Esophagus squamous epithelium (tissue), 5 donors: ENCODE measurements at regions not wholly inside any gene's neighbourhood (a gene's known extent, or its start where the extent isn't known, plus 50 kb on each side); places are given as distances from the start of the nearest gene placed in this dataset.

Source experiments
- DNase-seq: peaks from one replicate; lab custom pipeline; 2025; lab: John Stamatoyannopoulos, UW
- H3K27ac ChIP-seq, 4 donors: fragments of 200-600 bp; sonication (generic); one replicate each; pipeline ENCODE4 v1.5.1; 2016 to 2019; ENCODE audit warnings: mild to moderate bottlenecking in 1 of 4
- H3K27me3 ChIP-seq, 4 donors: fragments of 200-600 bp; sonication (generic); 1 replicate in 3 of 4; 2 replicates in 1 of 4; pipeline versions ENCODE4 v1.5.1 to v1.6.0; 2017 to 2021; ENCODE audit warnings: antibody characterized with exemption in 1 of 4
- H3K36me3 ChIP-seq, 3 donors: fragments of 200-600 bp; sonication (generic); one replicate each; pipeline ENCODE4 v1.5.1; 2016 to 2019
- H3K4me1 ChIP-seq, 3 donors: fragments of 200-600 bp; sonication (generic); one replicate each; pipeline ENCODE4 v1.5.1; 2017 to 2019
- H3K4me3 ChIP-seq, 4 donors: fragments of 200-600 bp; sonication (generic); 1 replicate in 3 of 4; 2 replicates in 1 of 4; pipeline ENCODE4 v1.5.1; 2016 to 2019; ENCODE audit warnings: mild to moderate bottlenecking in 2 of 4, moderate library complexity in 1 of 4
- H3K9me3 ChIP-seq, 3 donors: fragments of 200-600 bp; sonication (generic); one replicate each; pipeline ENCODE4 v1.5.1; 2016 to 2019
- CTCF ChIP-seq, 6 experiments: fragments of 450-650 bp in 4 of 6; fragments of 200-600 bp in 2 of 6; sonication (generic) in 2 of 6; IDR thresholded peaks; one replicate each; pipeline ENCODE4 v1.5.1; 2016 to 2019; ENCODE audit warnings: antibody characterized with exemption in 6 of 6, mild to moderate bottlenecking in 4 of 6, moderate library complexity in 4 of 6
- POLR2A ChIP-seq, 4 donors: fragments of 450-650 bp; IDR thresholded peaks; one replicate each; pipeline ENCODE4 v1.6.1; 2017; ENCODE audit warnings: antibody characterized with exemption in 4 of 4, mild to moderate bottlenecking in 4 of 4, moderate library complexity in 3 of 4
- WGBS, 2 donors: methylation state at CpG; one replicate each; pipeline ENCODE4 v1.1.5; 2018; 5-methylcytosine and 5-hydroxymethylcytosine counted together
- intact Hi-C: fragments of 100-400 bp; cut with DNase I; formaldehyde crosslinking; loops from one replicate; pipeline ENCODE4 v1.15.0; 2022
- donor health status: DM: yes; HTN: yes; CAD: no.

DNA sequence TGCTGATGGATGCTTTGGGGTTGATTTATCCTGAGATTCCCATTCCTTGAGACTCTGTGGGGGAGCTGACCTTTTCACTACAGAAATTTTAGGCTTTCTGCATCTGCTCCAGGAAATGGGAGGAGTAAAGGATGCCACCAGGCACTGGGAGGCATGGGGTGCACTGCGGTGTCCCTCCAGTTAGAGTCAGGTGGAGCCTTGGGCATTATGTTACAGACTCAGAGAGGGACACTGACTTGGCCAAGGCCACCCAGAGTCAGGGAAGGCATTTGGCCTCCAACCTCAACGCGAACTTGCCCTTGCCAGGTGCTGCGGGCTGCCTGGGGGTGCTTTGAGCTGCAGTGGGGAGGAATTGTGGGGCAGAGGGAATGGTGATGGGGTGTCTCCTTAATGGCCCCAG, 58.0 kb upstream of the TBX3 start:
- intact Hi-C loops, result no loop called here
- Histone ChIP-seq H3K27me3 (peaks cover 0 to 11% (median 0%) of the 10 kb centered on the region in 4 donors), H3K9me3 (no peaks in the 10 kb centered on the region), H3K4me1 (peaks cover 0 to 1% (median 0%) of the 10 kb centered on the region in 3 donors), H3K27ac (no peak overlapping the region), H3K4me3 (no peak overlapping the region), H3K36me3 (no peaks in the 10 kb centered on the region)
- no peak for TF ChIP-seq POLR2A (IDR thresholded peaks at IDR 0.05)
- no peak for TF ChIP-seq CTCF (IDR thresholded peaks at IDR 0.05)
- DNase-seq, result no peak
- 78 to 100% methylated on average over 1 of the region's 4 CpGs for WGBS, 2 donors

- Histone ChIP-seq H3K36me3 (no peaks in the 10 kb centered on the region), H3K4me1 (peaks cover 0 to 12% (median 5%) of the 10 kb centered on the region in 3 donors), H3K27ac (no peak overlapping the region), H3K9me3 (no peaks in the 10 kb centered on the region), H3K27me3 (peaks cover 0 to 25% (median 2%) of the 10 kb centered on the region in 4 donors), H3K4me3 (no peak overlapping the region)
- intact Hi-C loops, result no loop called here
- WGBS, 2 donors, result 88 to 98% methylated on average over 6 to 7 of the region's 7 CpGs
- TF ChIP-seq CTCF (IDR thresholded peaks at IDR 0.05) (no peak), POLR2A (IDR thresholded peaks at IDR 0.05) (no peak)
- DNase-seq, result no peak
Observed at GRCh38 chr12:114740448-114740847, 56.5 kb upstream of the TBX3 start.

- H3K9me3 ChIP-seq, result no peaks in the 10 kb centered on the region
- WGBS, 2 donors, result 69 to 77% methylated on average over 2 to 6 of the region's 9 CpGs
- H3K27ac ChIP-seq, result no peak overlapping the region
- no peak overlapping the region for H3K4me3 ChIP-seq
- no peaks in the 10 kb centered on the region for H3K36me3 ChIP-seq
- H3K27me3 ChIP-seq, result peaks cover 0 to 44% (median 7%) of the 10 kb centered on the region in 4 donors
- no peak for DNase-seq
- TF ChIP-seq POLR2A (IDR thresholded peaks at IDR 0.05), result no peak
- intact Hi-C loops, result no loop called here
- peaks cover 0 to 12% (median 5%) of the 10 kb centered on the region in 3 donors for H3K4me1 ChIP-seq
Observed at GRCh38 chr12:114738460-114739184, 54.6 kb upstream of the TBX3 start.

- Histone ChIP-seq H3K4me3 (peak overlapping the region in 2 of 4 donors; percentile 7 to 37), H3K27me3 (peaks cover 0 to 46% (median 7%) of the 10 kb centered on the region in 4 donors), H3K36me3 (no peaks in the 10 kb centered on the region), H3K4me1 (peaks cover 0 to 12% (median 5%) of the 10 kb centered on the region in 3 donors), H3K9me3 (no peaks in the 10 kb centered on the region), H3K27ac (no peak overlapping the region)
- intact Hi-C loops, result no loop called here
- TF ChIP-seq POLR2A (IDR thresholded peaks at IDR 0.05), result no peak
- no peak for TF ChIP-seq CTCF (IDR thresholded peaks at IDR 0.05)
- WGBS, 2 donors, result 33 to 35% methylated on average over 16 to 29 of the region's 43 CpGs
- no peak for DNase-seq
Observed at GRCh38 chr12:114735680-114736374, 51.9 kb upstream of the TBX3 start.

DNA sequence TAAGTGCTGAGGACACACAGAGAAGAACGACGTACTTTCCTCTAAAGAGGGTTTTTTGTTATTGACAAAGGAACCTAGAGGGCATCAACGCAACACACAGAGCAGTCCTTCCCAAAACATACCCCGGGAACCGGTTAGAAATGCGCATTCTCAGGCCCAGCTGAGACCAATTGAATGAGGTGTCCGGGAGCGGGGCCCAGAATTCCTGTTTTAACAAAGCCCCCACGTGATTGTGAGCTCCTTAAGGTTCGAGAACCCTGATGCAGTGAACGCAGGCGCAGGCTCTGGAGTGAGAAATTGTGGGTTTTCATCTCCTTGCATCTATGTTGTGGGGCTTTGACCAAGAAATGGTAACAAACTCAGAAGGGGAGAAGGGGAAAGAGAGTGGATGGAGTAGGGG, 51.0 kb upstream of the TBX3 start:
- intact Hi-C loops, result no loop called here
- Histone ChIP-seq H3K27me3 (peaks cover 0 to 46% (median 7%) of the 10 kb centered on the region in 4 donors), H3K9me3 (no peaks in the 10 kb centered on the region), H3K4me3 (no peak overlapping the region), H3K27ac (no peak overlapping the region), H3K4me1 (peaks cover 0 to 12% (median 5%) of the 10 kb centered on the region in 3 donors), H3K36me3 (no peaks in the 10 kb centered on the region)
- no peak for DNase-seq
- no peak for TF ChIP-seq CTCF (IDR thresholded peaks at IDR 0.05)
- no peak for TF ChIP-seq POLR2A (IDR thresholded peaks at IDR 0.05)
- 36 to 59% methylated on average over 10 to 12 of the region's 12 CpGs for WGBS, 2 donors
